Activated CD4-positive, alpha-beta T cell treated with anti-CD3 and anti-CD28 coated beads, Interleukin-2, amount 50 U/mL, for 48 hours (primary cell): ENCODE measurements at regions not wholly inside any gene's neighbourhood (a gene's known extent, or its start where the extent isn't known, plus 50 kb on each side); places are given as distances from the start of the nearest gene placed in this dataset.

ENCODE experiments used
- DNase-seq, 2 experiments: peaks; one replicate each; pipeline ENCODE4 v3.0.0-alpha.2; 2020

GRCh38 chr13:103174966-103175365 is 108.7 kb upstream of the SLC10A2 start:
- no peak for DNase-seq

GRCh38 chr13:103168901-103169508 is 102.8 kb upstream of the SLC10A2 start:
- no peak for DNase-seq

GRCh38 chr13:103164251-103164650 is 98.0 kb upstream of the SLC10A2 start:
- no peak for DNase-seq

- DNase-seq, result no peak
These were observed 95.3 kb upstream of the SLC10A2 start for GRCh38 chr13:103161476-103161875.

- DNase-seq, result no peak
These were observed 91.4 kb upstream of the SLC10A2 start for GRCh38 chr13:103157434-103158145.

GRCh38 chr13:103157016-103157415 is 90.8 kb upstream of the SLC10A2 start:
- DNase-seq, result no peak

GRCh38 chr13:103156346-103156998 is 90.3 kb upstream of the SLC10A2 start:
- DNase-seq, result no peak

- no peak for DNase-seq
These were observed 87.2 kb upstream of the SLC10A2 start for GRCh38 chr13:103153466-103153865.

- DNase-seq, result no peak
These were observed 81.7 kb upstream of the SLC10A2 start for GRCh38 chr13:103147961-103148360.

- no peak for DNase-seq
These were observed 79.2 kb upstream of the SLC10A2 start for GRCh38 chr13:103145442-103145841.

GRCh38 chr13:103143432-103143831 is 77.2 kb upstream of the SLC10A2 start:
- no peak for DNase-seq

- DNase-seq, result no peak
These were observed 75.9 kb upstream of the SLC10A2 start for GRCh38 chr13:103142151-103142550.

GRCh38 chr13:103140001-103140671 is 73.9 kb upstream of the SLC10A2 start:
- no peak for DNase-seq

GRCh38 chr13:103134271-103134670 is 68.1 kb upstream of the SLC10A2 start:
- DNase-seq, result no peak

- DNase-seq, result no peak
These were observed 67.3 kb upstream of the SLC10A2 start for GRCh38 chr13:103133556-103133955.

- DNase-seq, result no peak
These were observed 64.5 kb upstream of the SLC10A2 start for GRCh38 chr13:103130681-103131210.

- DNase-seq, result no peak
These were observed 63.9 kb upstream of the SLC10A2 start for GRCh38 chr13:103130146-103130545.
